Testis (tissue), 2 donors: ENCODE measurements at regions not wholly inside any gene's neighbourhood (a gene's known extent, or its start where the extent isn't known, plus 50 kb on each side); places are given as distances from the start of the nearest gene placed in this dataset.
"Not testable (repeated sequence)": the region's sequence is repeated elsewhere in the genome, so short reads cannot be mapped to it uniquely, and the experiment has no call there.

Source experiments
- DNase-seq: peaks from one replicate; pipeline ENCODE4 v3.0.0-alpha.2; 2019
- H3K27ac ChIP-seq, 2 donors: fragments of 200-600 bp; sonication (generic); one replicate each; pipeline ENCODE4 v1.5.1; 2019
- H3K27me3 ChIP-seq: fragments of 200-600 bp; sonication (generic); one replicate; pipeline ENCODE4 v1.5.1; 2019
- H3K36me3 ChIP-seq: fragments of 200-600 bp; sonication (generic); one replicate; pipeline ENCODE4 v1.5.1; 2017; ENCODE audit warnings: low read depth; ENCODE audit errors: missing control alignments
- H3K4me1 ChIP-seq: fragments of 200-600 bp; sonication (generic); one replicate; pipeline ENCODE4 v1.5.1; 2019
- H3K4me3 ChIP-seq, 2 donors: fragments of 200-600 bp; sonication (generic); one replicate each; pipeline ENCODE4 v1.5.1; 2017 to 2019
- H3K9me3 ChIP-seq: fragments of 200-600 bp; sonication (generic); one replicate; pipeline ENCODE4 v1.5.1; 2017
- CTCF ChIP-seq, 3 experiments: fragments of 450-650 bp in 2 of 3; fragments of 200-600 bp in 1 of 3; sonication (generic) in 1 of 3; IDR thresholded peaks; one replicate each; pipeline ENCODE4 v1.5.1; 2016 to 2019; ENCODE audit warnings: antibody characterized with exemption in 3 of 3, mild to moderate bottlenecking in 2 of 3, moderate library complexity in 1 of 3
- POLR2A ChIP-seq: fragments of 450-650 bp; IDR thresholded peaks from one replicate; pipeline ENCODE4 v1.6.1; 2017; ENCODE audit warnings: antibody characterized with exemption, mild to moderate bottlenecking, moderate library complexity
- WGBS, 2 donors: methylation state at CpG; one replicate each; pipeline ENCODE4 v1.1.5; 2018; 5-methylcytosine and 5-hydroxymethylcytosine counted together
- intact Hi-C: fragments of 100-400 bp; cut with DNase I; formaldehyde crosslinking; loops from one replicate; pipeline ENCODE4 v1.15.1; 2023; ENCODE audit warnings: low total_unique reads

- H3K4me3 ChIP-seq = no peak overlapping the region
- no peaks in the 10 kb centered on the region for H3K9me3 ChIP-seq
- no peaks in the 10 kb centered on the region for H3K36me3 ChIP-seq
- no peak overlapping the region for H3K27ac ChIP-seq
- TF ChIP-seq POLR2A (no peak), CTCF (IDR thresholded peaks at IDR 0.05) (no peak)
- 76 to 77% methylated on average over 3 of the region's 3 CpGs for WGBS, 2 donors
- no peak for DNase-seq
- H3K4me1 ChIP-seq = no peaks in the 10 kb centered on the region
- no peaks in the 10 kb centered on the region for H3K27me3 ChIP-seq
- intact Hi-C loops = no loop called here
These were observed 429.7 kb downstream of the C12orf50 start for GRCh38 chr12:87599459-87599858.

- Histone ChIP-seq H3K27ac (no peak overlapping the region), H3K9me3 (no peaks in the 10 kb centered on the region), H3K4me3 (no peak overlapping the region), H3K27me3 (no peaks in the 10 kb centered on the region), H3K4me1 (no peaks in the 10 kb centered on the region), H3K36me3 (no peaks in the 10 kb centered on the region)
- no peak for TF ChIP-seq POLR2A
- no peak for TF ChIP-seq CTCF (IDR thresholded peaks at IDR 0.05)
- 74 to 85% methylated on average over 3 of the region's 3 CpGs for WGBS, 2 donors
- intact Hi-C loops = no loop called here
- no peak for DNase-seq
These were observed 432.1 kb downstream of the C12orf50 start for GRCh38 chr12:87597114-87597513.

GRCh38 chr12:87596636-87597035 is 432.6 kb downstream of the C12orf50 start:
- no peaks in the 10 kb centered on the region for H3K9me3 ChIP-seq
- intact Hi-C loops = no loop called here
- H3K27me3 ChIP-seq = no peaks in the 10 kb centered on the region
- WGBS, 2 donors = 93 to 95% methylated on average over 1 of the region's 1 CpG
- H3K4me3 ChIP-seq = no peak overlapping the region
- no peak overlapping the region for H3K27ac ChIP-seq
- DNase-seq = no peak
- H3K36me3 ChIP-seq = no peaks in the 10 kb centered on the region
- TF ChIP-seq POLR2A (no peak), CTCF (IDR thresholded peaks at IDR 0.05) (no peak)
- no peaks in the 10 kb centered on the region for H3K4me1 ChIP-seq

- TF ChIP-seq CTCF (IDR thresholded peaks at IDR 0.05) (no peak), POLR2A (no peak)
- no peaks in the 10 kb centered on the region for H3K4me1 ChIP-seq
- H3K36me3 ChIP-seq = no peaks in the 10 kb centered on the region
- no peaks in the 10 kb centered on the region for H3K27me3 ChIP-seq
- no peaks in the 10 kb centered on the region for H3K9me3 ChIP-seq
- intact Hi-C loops = no loop called here
- 91 to 94% methylated on average over 5 of the region's 5 CpGs for WGBS, 2 donors
- H3K27ac ChIP-seq = no peak overlapping the region
- no peak for DNase-seq
- H3K4me3 ChIP-seq = no peak overlapping the region
These were observed 433.1 kb downstream of the C12orf50 start for GRCh38 chr12:87596134-87596533.

- Histone ChIP-seq H3K27ac (no peak overlapping the region), H3K4me1 (no peaks in the 10 kb centered on the region), H3K27me3 (no peaks in the 10 kb centered on the region), H3K36me3 (no peaks in the 10 kb centered on the region), H3K9me3 (no peaks in the 10 kb centered on the region), H3K4me3 (no peak overlapping the region)
- 59 to 68% methylated on average over 2 of the region's 2 CpGs for WGBS, 2 donors
- intact Hi-C loops = no loop called here
- DNase-seq = no peak
- TF ChIP-seq CTCF (IDR thresholded peaks at IDR 0.05) = no peak
- TF ChIP-seq POLR2A = no peak
These were observed 443.2 kb downstream of the C12orf50 start for GRCh38 chr12:87585882-87586557.

GRCh38 chr12:87579091-87579490 is 450.1 kb downstream of the C12orf50 start:
- H3K9me3 ChIP-seq, H3K27me3 ChIP-seq, H3K4me1 ChIP-seq, intact Hi-C loops, H3K27ac ChIP-seq, H3K4me3 ChIP-seq, DNase-seq, H3K36me3 ChIP-seq: not testable (repeated sequence)
- 84 to 92% methylated on average over 4 of the region's 4 CpGs for WGBS, 2 donors
